DND-41 (cell line): ENCODE measurements at regions not wholly inside any gene's neighbourhood (a gene's known extent, or its start where the extent isn't known, plus 50 kb on each side); places are given as distances from the start of the nearest gene placed in this dataset.

Experiments
- CTCF ChIP-seq: IDR thresholded peaks from 2 replicates; pipeline ENCODE4 v1.5.1; 2012; ENCODE audit warnings: borderline replicate concordance, low read length, moderate library complexity, mild to moderate bottlenecking; ENCODE audit not compliant: poor library complexity, severe bottlenecking; ENCODE audit errors: extremely low read depth
- EZH2 ChIP-seq: IDR thresholded peaks from 3 replicates; pipeline ENCODE4 v1.6.1; 2012; ENCODE audit warnings: borderline replicate concordance, low read depth, mild to moderate bottlenecking, moderate library complexity, low read length, inconsistent platforms; ENCODE audit not compliant: severe bottlenecking

- no peak for TF ChIP-seq CTCF
- no peak for TF ChIP-seq EZH2
Measured at GRCh38 chr5:87147441-87147840, 120.2 kb upstream of the RASA1 start.
